AG04450 (cell line): ENCODE measurements at regions not wholly inside any gene's neighbourhood (a gene's known extent, or its start where the extent isn't known, plus 50 kb on each side); places are given as distances from the start of the nearest gene placed in this dataset.

Source experiments
- CTCF ChIA-PET: fragments of 300-600, 350-600 bp; formaldehyde crosslinking; extraction: SDS; loops from one replicate; lab custom pipeline; 2022; ENCODE audit warnings: antibody characterized with exemption, inconsistent platforms; lab: Charles Lee
- POLR2A ChIA-PET: fragments of 350-600 bp; formaldehyde crosslinking; extraction: SDS; loops from one replicate; lab custom pipeline; 2021; ENCODE audit warnings: antibody characterized with exemption, inconsistent platforms; lab: Yijun Ruan, JAX
- DNase-seq: peaks from one replicate; pipeline ENCODE4 v3.0.0-alpha.2; 2011; ENCODE audit warnings: low read depth, low spot score
- H3K27ac ChIP-seq: one replicate; pipeline ENCODE4 v1.5.1; 2012; ENCODE audit warnings: low read depth, low read length, control low read depth
- H3K27me3 ChIP-seq: one replicate; pipeline ENCODE4 v1.6.0; 2012; ENCODE audit warnings: low read length; ENCODE audit not compliant: control insufficient read depth, insufficient read depth
- H3K4me3 ChIP-seq: 2 replicates; pipeline ENCODE4 v1.5.1; 2011; ENCODE audit warnings: mild to moderate bottlenecking, low read depth, low read length, control low read depth
- H3K9me3 ChIP-seq: 2 replicates; pipeline ENCODE4 v1.5.1; 2012; ENCODE audit warnings: low read length; ENCODE audit not compliant: control insufficient read depth, insufficient read depth
- CTCF ChIP-seq: IDR thresholded peaks from 2 replicates; pipeline ENCODE4 v1.5.1; 2011; ENCODE audit warnings: low read depth, low read length, control low read depth, inconsistent platforms

DNA sequence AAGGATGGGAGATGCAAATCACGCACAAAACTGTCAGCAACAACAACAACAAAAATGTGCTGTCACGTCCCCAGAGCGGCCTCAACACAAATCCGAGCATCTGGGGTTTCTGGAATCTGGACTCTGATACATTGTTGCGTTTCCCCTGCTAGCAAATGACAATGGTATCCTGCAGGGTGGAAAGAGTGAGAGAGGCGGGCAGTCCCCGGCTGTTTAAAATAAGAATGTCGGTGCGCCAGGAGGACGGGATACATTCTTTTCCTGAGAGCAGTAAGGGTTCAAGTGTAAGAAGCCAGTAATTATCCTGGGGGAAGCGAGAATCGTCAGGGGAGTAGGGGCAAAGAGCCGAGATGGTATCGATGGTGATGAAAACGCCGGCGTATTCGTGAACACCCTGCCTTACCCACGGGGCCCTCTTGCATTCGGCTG, 310.2 kb downstream of the ASMT start:
- no peak overlapping the region for H3K4me3 ChIP-seq
- no peak for DNase-seq
- no peak for TF ChIP-seq CTCF

GRCh38 chrX:1928805-1929204, 313.9 kb downstream of the ASMT start:
- Histone ChIP-seq H3K27me3 (no peaks in the 10 kb centered on the region), H3K4me3 (no peak overlapping the region), H3K9me3 (peaks cover 36% of the 10 kb centered on the region), H3K27ac (no peak overlapping the region)
- ChIA-PET POLR2A (no interaction called here), CTCF (no interaction called here)
- TF ChIP-seq CTCF = no peak
- DNase-seq = no peak

More for the DNA sequence above, 310.2 kb downstream of the ASMT start:
- Histone ChIP-seq H3K9me3 (peaks cover 41% of the 10 kb centered on the region), H3K27me3 (no peaks in the 10 kb centered on the region), H3K27ac (no peak overlapping the region)
- POLR2A ChIA-PET = no interaction called here
- CTCF ChIA-PET = no interaction called here

DNA sequence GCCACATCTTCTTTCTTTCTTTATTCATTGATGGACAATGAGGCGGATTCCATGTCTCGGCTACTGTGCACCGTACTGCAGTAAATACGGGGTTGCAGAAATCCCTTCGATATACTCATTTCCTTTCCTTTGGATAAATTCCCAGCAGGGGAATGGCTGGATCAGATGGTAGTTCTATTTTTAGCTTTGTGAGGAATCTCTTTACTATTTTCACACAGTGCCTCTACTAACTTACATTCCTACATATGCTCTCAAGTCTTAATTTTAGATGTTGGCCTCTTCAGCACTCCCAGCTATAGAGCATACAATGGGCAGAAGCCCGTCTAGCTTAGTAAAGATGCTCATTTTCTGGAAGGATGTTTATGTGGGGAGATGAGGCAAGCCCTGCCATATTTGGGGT, 317.4 kb downstream of the ASMT start:
- ChIA-PET CTCF (no interaction called here), POLR2A (no interaction called here)
- TF ChIP-seq CTCF = no peak
- DNase-seq = no peak
- Histone ChIP-seq H3K27me3 (no peaks in the 10 kb centered on the region), H3K27ac (no peak overlapping the region), H3K4me3 (no peak overlapping the region), H3K9me3 (peaks cover 28% of the 10 kb centered on the region)

GRCh38 chrX:1933964-1934363, 319.1 kb downstream of the ASMT start:
- peaks cover 37% of the 10 kb centered on the region for H3K9me3 ChIP-seq
- H3K4me3 ChIP-seq = no peak overlapping the region
- POLR2A ChIA-PET = no interaction called here
- CTCF ChIA-PET = no interaction called here
- no peak for TF ChIP-seq CTCF
- H3K27ac ChIP-seq = no peak overlapping the region
- DNase-seq = no peak
- no peaks in the 10 kb centered on the region for H3K27me3 ChIP-seq

- H3K27ac ChIP-seq = no peak overlapping the region
- POLR2A ChIA-PET = no interaction called here
- TF ChIP-seq CTCF = no peak
Measured at GRCh38 chrX:1935805-1936204, 320.9 kb downstream of the ASMT start.

More at GRCh38 chrX:1935805-1936204, 320.9 kb downstream of the ASMT start:
- CTCF ChIA-PET = no interaction called here
- Histone ChIP-seq H3K27me3 (no peaks in the 10 kb centered on the region), H3K9me3 (peaks cover 42% of the 10 kb centered on the region), H3K4me3 (no peak overlapping the region)
- no peak for DNase-seq
